GM12872 (cell line): ENCODE measurements at regions not wholly inside any gene's neighbourhood (a gene's known extent, or its start where the extent isn't known, plus 50 kb on each side); places are given as distances from the start of the nearest gene placed in this dataset.

Experiments used
- TF ChIP-seq, protein P1 (sequence below): IDR thresholded peaks from 3 replicates; pipeline ENCODE4 v1.5.1; 2011; ENCODE audit warnings: low read depth, mild to moderate bottlenecking, low read length, moderate library complexity; ENCODE audit not compliant: insufficient read depth

DNA sequence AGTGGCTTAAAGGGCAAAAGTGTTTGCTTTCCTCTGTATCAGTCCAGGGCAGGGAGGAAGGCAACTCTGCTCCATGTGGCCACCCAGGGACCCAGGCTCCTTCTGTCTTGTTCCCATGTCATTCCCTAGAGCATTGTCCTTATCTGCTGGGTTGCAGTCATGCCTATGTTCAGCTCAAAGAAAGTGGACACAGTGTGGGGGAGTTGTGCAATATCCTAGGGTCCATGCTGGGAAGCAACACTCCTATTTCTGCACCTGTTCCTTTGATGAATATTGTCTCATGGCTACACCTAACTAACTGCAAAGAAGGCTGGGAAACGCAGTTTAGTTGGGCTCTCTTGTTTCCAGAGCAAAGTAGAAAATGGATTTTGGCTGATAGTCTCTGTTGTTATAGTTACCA lies 107.0 kb upstream of the OTUD4 start:
- TF ChIP-seq, protein P1, sequence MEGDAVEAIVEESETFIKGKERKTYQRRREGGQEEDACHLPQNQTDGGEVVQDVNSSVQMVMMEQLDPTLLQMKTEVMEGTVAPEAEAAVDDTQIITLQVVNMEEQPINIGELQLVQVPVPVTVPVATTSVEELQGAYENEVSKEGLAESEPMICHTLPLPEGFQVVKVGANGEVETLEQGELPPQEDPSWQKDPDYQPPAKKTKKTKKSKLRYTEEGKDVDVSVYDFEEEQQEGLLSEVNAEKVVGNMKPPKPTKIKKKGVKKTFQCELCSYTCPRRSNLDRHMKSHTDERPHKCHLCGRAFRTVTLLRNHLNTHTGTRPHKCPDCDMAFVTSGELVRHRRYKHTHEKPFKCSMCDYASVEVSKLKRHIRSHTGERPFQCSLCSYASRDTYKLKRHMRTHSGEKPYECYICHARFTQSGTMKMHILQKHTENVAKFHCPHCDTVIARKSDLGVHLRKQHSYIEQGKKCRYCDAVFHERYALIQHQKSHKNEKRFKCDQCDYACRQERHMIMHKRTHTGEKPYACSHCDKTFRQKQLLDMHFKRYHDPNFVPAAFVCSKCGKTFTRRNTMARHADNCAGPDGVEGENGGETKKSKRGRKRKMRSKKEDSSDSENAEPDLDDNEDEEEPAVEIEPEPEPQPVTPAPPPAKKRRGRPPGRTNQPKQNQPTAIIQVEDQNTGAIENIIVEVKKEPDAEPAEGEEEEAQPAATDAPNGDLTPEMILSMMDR = no peak

DNA sequence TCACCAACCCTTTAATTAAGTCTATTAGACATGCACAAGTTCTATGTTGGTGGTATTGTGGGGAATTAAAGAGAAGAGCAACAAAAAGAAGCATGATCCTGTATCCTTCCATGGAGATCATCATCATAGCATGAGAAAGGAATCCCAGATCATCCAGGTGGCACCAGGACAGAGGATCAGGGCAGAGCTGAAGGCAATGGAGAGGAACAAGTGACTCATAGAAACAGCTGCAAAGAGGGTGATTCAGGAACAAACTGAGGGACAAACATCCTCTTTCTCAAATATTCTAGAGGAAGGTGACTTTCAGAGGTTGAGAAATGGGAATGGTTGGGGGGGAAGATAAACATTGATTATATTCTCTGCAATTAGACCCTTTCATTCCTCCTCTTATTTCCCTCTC lies 105.5 kb upstream of the OTUD4 start:
- TF ChIP-seq, protein P1 = no peak

DNA sequence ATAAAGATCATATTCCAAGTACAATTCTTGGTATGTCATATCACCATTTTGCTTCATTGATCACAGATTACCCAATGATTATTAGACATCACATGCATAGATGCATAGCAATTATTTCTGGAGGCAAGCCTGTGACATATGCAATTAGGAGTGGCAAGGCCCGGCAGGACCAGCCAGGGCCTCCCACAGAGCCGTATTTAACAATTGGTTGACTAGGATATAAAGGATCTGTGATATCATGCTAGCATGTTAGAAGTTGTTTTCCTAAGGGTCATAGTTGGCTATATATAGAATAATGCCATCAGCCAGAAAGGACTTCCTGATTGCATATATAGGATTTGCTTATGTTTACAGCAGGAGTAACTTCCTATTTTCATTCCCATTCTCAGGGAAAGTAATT lies 103.5 kb upstream of the OTUD4 start:
- TF ChIP-seq, protein P1 = no peak

DNA sequence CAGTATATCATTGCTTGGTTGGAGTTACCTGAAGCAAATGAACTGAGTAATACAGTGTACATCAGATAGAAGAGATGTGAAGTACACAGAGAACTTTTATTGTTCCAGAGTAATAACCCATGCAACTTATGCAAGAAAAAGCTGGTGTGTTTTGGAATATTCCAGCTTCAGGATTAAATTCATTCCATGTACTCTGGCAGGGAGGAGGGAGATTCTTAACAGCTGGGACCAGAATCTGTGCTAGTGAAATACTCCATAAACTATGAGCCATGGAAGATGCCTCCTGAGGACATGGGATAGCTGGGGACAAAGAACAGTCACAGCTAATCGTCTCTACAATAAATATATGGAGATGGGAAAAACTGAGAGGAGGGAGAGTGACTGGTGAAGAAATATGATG lies 101.6 kb upstream of the OTUD4 start:
- TF ChIP-seq, protein P1 = no peak

DNA sequence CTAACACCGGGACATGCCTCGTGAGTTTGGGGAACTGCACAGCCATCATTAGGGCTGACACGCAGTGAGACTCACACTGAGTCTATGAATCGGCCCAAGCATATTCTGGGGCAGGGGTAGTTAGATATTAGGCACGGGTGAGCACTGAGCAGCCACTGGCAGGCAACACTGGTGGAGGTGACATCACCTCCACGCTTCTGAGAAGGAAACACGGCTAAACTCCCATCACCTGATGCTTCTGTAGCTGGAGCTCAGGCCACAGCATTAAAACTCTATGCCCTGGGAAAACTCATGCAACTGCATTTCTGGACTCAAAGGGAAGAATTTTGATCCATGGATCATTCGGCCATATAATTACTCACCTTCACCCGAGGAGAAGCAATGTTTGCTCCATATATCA lies 100.8 kb upstream of the OTUD4 start:
- TF ChIP-seq, protein P1 = no peak

DNA sequence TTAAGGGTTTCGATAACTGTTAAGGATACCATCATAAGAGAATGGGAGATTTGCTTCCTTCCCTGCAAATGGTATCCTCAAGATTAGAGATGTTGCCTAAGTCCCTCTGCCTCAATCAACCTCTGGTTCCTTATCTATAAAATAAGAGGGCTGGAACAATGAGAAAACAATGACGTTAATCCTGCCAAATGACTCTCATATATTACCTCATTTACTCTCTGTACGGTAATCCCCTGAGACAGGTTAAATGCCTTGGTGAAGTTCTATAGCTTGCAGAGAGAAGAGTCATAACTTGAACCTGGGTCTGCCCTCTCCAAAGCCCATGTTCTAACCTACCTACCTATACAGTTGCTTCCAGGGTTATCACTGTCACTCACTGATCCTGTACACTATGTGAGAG lies 100.2 kb upstream of the OTUD4 start:
- TF ChIP-seq, protein P1 = no peak

DNA sequence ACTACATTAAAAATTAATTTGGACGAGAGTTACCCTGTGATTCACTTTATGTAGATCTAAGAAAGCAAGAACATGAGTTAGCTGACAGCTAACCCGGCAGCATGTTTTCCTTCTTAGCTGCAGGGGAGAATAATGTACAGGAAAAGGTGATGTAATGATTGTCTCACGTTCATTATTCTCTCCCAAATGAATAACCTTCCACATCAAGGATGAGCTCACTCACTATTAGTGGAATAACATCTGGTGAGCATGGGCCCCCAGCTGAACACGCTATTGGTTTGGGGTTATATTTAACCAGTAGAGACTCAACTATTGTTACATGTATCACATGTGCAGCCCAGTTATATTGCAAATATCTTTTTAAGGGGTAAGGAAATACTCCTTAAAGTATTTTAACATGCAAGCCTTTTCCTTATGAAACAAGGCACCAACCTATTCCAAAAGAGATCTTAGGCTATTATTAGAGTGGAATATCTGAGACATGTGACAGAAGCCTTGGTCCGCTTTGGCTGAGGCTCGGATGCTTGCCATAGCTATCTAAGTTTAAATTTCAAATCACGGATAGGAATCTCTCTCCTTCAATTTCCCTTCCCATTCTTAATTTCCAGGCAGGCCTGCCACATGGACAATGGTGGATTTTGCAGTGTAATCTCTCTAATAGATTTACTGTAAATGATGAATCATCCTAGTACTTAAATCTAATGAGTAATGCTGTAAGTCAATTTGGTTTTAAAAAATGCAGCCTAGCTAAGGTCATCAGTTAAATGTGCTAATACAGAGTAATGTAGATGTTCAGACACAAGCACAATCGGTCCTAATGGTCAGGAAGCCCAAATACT lies 99.0 kb upstream of the OTUD4 start:
- TF ChIP-seq, protein P1 = no peak
